OCI-LY7 (cell line): ENCODE measurements at regions not wholly inside any gene's neighbourhood (a gene's known extent, or its start where the extent isn't known, plus 50 kb on each side); places are given as distances from the start of the nearest gene placed in this dataset.

ENCODE experiments used
- BruUV-seq: library from RNA; stranded (reverse); fragments of 400-500 nt; replicated peaks from 2 replicates; lab custom pipeline; 2021; lab: Mats Ljungman, UMichigan
- CTCF ChIA-PET: fragments of 300-600 bp; sonication (Branson Sonifier 250); formaldehyde crosslinking; loops from one replicate; lab custom pipeline; 2022; ENCODE audit warnings: antibody characterized with exemption; ENCODE audit not compliant: unreplicated experiment; lab: Charles Lee
- POLR2A ChIA-PET: fragments of 300-600 bp; sonication (Branson Sonifier 250); formaldehyde crosslinking; loops from one replicate; lab custom pipeline; 2022; ENCODE audit warnings: antibody characterized with exemption; lab: Charles Lee
- DNase-seq: peaks from one replicate; pipeline ENCODE4 v3.0.0-alpha.2; 2015; ENCODE audit warnings: low spot score
- H2AFZ ChIP-seq: fragments of 200-600 bp; sonication (generic), shearing (Covaris generic); 2 replicates; pipeline ENCODE4 v1.6.1; 2014; ENCODE audit warnings: mild to moderate bottlenecking, antibody characterized with exemption, low read length, moderate library complexity
- H3K27ac ChIP-seq: fragments of 200-600 bp; sonication (generic); 2 replicates; pipeline ENCODE4 v1.5.1; 2014; ENCODE audit warnings: mixed run types, low read depth, mild to moderate bottlenecking, moderate library complexity, low read length, inconsistent platforms; ENCODE audit not compliant: poor library complexity, severe bottlenecking
- H3K36me3 ChIP-seq: fragments of 200-600 bp; sonication (generic); 2 replicates; pipeline ENCODE4 v1.6.1; 2014; ENCODE audit warnings: mild to moderate bottlenecking, antibody characterized with exemption, low read length, moderate library complexity, mixed read lengths; ENCODE audit not compliant: insufficient read depth
- H3K4me1 ChIP-seq: fragments of 200-600 bp; sonication (generic); 2 replicates; pipeline ENCODE4 v1.5.1; 2014; ENCODE audit warnings: mild to moderate bottlenecking, low read length; ENCODE audit not compliant: insufficient read depth, poor library complexity, severe bottlenecking
- H3K4me2 ChIP-seq: fragments of 200-600 bp; sonication (generic); 2 replicates; pipeline ENCODE4 v1.6.1; 2014; ENCODE audit warnings: mild to moderate bottlenecking, low read length
- H3K4me3 ChIP-seq: fragments of 200-600 bp; sonication (generic); 2 replicates; pipeline ENCODE4 v1.5.1; 2014; ENCODE audit warnings: mild to moderate bottlenecking, low read depth, low read length; ENCODE audit not compliant: poor library complexity, severe bottlenecking
- H3K79me2 ChIP-seq: fragments of 200-600 bp; sonication (generic); 2 replicates; pipeline ENCODE4 v1.6.1; 2016; ENCODE audit warnings: low read depth, mild to moderate bottlenecking, low read length, moderate library complexity, mixed read lengths; ENCODE audit not compliant: insufficient read depth
- H3K9me2 ChIP-seq: fragments of 200-600 bp; sonication (generic); 2 replicates; pipeline ENCODE4 v1.6.1; 2016; ENCODE audit warnings: mild to moderate bottlenecking, low read length, mixed read lengths; ENCODE audit not compliant: insufficient read depth
- H3K9me3 ChIP-seq: fragments of 200-600 bp; sonication (generic); 2 replicates; pipeline ENCODE4 v1.6.1; 2014; ENCODE audit warnings: mild to moderate bottlenecking, mixed run types, low read length, mixed read lengths
- H4K20me1 ChIP-seq: fragments of 200-600 bp; sonication (generic); 2 replicates; pipeline ENCODE4 v1.6.1; 2014; ENCODE audit warnings: mild to moderate bottlenecking, antibody characterized with exemption, low read length, moderate library complexity, mixed read lengths; ENCODE audit not compliant: insufficient read depth
- CTCF ChIP-seq: fragments of 200-600 bp; sonication (generic); conservative IDR thresholded peaks from 2 replicates; pipeline ENCODE4 v1.5.1; 2014; ENCODE audit warnings: mild to moderate bottlenecking, antibody characterized with exemption, low read length, moderate library complexity, mixed read lengths
- EZH2phosphoT487 ChIP-seq: fragments of 200-600 bp; sonication (generic); IDR thresholded peaks from 2 replicates; pipeline ENCODE4 v1.6.1; 2018; ENCODE audit warnings: low read depth, borderline replicate concordance, mild to moderate bottlenecking, mixed run types, antibody characterized with exemption, low read length, moderate library complexity, mixed read lengths
- intact Hi-C: fragments of 100-400 bp; cut with micrococcal nuclease; formaldehyde crosslinking; loops from one replicate; pipeline ENCODE4 v1.10.0; 2022; ENCODE audit not compliant: unreplicated experiment

GRCh38 chr15:35210370-35210769 lies 125.3 kb upstream of the NANOGP8 start:
- H3K9me2 ChIP-seq, result no peaks in the 10 kb centered on the region
- TF ChIP-seq EZH2phosphoT487 (no peak), CTCF (no peak)
- POLR2A ChIA-PET, result interaction anchor here (0.5 kb wide), 1 partner anchor 212 kb away, joined by 3 read pairs; no protein-coding TSS in a partner anchor
- no TSS peak for BruUV-seq
- no peaks in the 10 kb centered on the region for H3K9me3 ChIP-seq
- no peak overlapping the region for H3K4me2 ChIP-seq
- H3K4me1 ChIP-seq, result no peaks in the 10 kb centered on the region
- H3K4me3 ChIP-seq, result no peak overlapping the region
- DNase-seq, result no peak
- intact Hi-C loops, result no loop called here
- no peak overlapping the region for H2AFZ ChIP-seq
- no peak overlapping the region for H3K27ac ChIP-seq
- no peaks in the 10 kb centered on the region for H3K79me2 ChIP-seq
- no peaks in the 10 kb centered on the region for H4K20me1 ChIP-seq
- CTCF ChIA-PET, result no interaction called here
- no peaks in the 10 kb centered on the region for H3K36me3 ChIP-seq

- POLR2A ChIA-PET, result interaction anchor here (0.5 kb wide), 1 partner anchor 212 kb away, joined by 3 read pairs; no protein-coding TSS in a partner anchor
- intact Hi-C loops, result no loop called here
- BruUV-seq, result no TSS peak
- no peaks in the 10 kb centered on the region for H3K79me2 ChIP-seq
- H3K9me3 ChIP-seq, result no peaks in the 10 kb centered on the region
- no peak overlapping the region for H3K27ac ChIP-seq
- H3K4me3 ChIP-seq, result no peak overlapping the region
- DNase-seq, result no peak
- TF ChIP-seq EZH2phosphoT487 (no peak), CTCF (no peak)
- H3K36me3 ChIP-seq, result no peaks in the 10 kb centered on the region
- no peak overlapping the region for H3K4me2 ChIP-seq
- H4K20me1 ChIP-seq, result no peaks in the 10 kb centered on the region
- CTCF ChIA-PET, result no interaction called here
- H3K9me2 ChIP-seq, result no peaks in the 10 kb centered on the region
- H2AFZ ChIP-seq, result no peak overlapping the region
- H3K4me1 ChIP-seq, result no peaks in the 10 kb centered on the region
Observed at GRCh38 chr15:35209838-35210237, 124.7 kb upstream of the NANOGP8 start.

GRCh38 chr15:35208353-35208752 lies 123.3 kb upstream of the NANOGP8 start:
- Histone ChIP-seq H3K9me3 (no peaks in the 10 kb centered on the region), H3K36me3 (no peaks in the 10 kb centered on the region), H3K4me3 (no peak overlapping the region), H4K20me1 (no peaks in the 10 kb centered on the region), H3K27ac (no peak overlapping the region), H2AFZ (no peak overlapping the region), H3K4me1 (no peaks in the 10 kb centered on the region), H3K9me2 (no peaks in the 10 kb centered on the region), H3K4me2 (no peak overlapping the region), H3K79me2 (no peaks in the 10 kb centered on the region)
- no peak for DNase-seq
- CTCF ChIA-PET, result no interaction called here
- intact Hi-C loops, result no loop called here
- no peak for TF ChIP-seq CTCF
- TF ChIP-seq EZH2phosphoT487, result no peak
- BruUV-seq, result no TSS peak
- POLR2A ChIA-PET, result no interaction called here
